VCaP (cell line): ENCODE measurements at regions not wholly inside any gene's neighbourhood (a gene's known extent, or its start where the extent isn't known, plus 50 kb on each side); places are given as distances from the start of the nearest gene placed in this dataset.

Experiments used
- H3K27ac ChIP-seq: fragments of 450-650 bp; 2 replicates; pipeline ENCODE4 v1.5.1; 2017
- CTCF ChIP-seq: fragments of 450-650 bp; conservative IDR thresholded peaks from 2 replicates; pipeline ENCODE4 v1.5.1; 2017; ENCODE audit warnings: mild to moderate bottlenecking, moderate library complexity

DNA sequence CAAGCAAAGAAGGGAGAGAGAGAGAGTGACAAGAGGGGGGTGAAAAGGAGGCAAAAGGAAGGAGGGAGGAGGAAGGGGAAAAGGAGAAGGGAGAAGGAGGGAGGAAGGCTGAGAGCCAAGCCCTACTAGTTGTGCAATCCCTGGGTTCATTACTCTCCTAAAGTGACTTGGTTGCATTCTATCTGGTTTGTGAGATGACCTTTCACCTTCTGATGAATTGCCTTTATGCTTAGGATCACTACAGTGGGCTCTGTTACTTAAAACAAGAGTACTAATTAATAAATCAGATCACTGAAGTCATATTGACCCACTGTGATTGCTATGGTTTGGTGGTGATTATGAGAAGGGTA is 144.9 kb downstream of the KIF20B start:
- TF ChIP-seq CTCF, result no peak
- no peak overlapping the region for H3K27ac ChIP-seq

DNA sequence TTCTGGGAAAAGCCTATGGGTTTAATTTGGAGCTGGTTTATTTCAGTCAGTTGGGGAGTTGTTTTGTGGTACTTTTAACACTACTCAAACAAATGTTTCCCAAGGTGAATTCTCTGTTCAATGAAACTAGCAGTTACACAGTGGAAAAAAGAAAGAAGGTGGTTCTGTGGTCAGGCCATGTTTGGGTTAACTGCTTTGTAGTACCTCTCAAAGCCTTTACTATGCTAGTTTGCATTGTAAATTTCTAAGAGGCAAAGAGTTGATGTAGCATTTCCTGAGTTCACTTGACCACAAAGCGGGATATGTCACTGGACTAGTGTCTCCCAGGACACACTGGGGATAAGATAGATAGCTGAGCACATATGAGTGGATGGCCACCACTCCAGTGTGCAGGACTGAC is 145.4 kb downstream of the KIF20B start:
- no peak for TF ChIP-seq CTCF
- H3K27ac ChIP-seq, result no peak overlapping the region

DNA sequence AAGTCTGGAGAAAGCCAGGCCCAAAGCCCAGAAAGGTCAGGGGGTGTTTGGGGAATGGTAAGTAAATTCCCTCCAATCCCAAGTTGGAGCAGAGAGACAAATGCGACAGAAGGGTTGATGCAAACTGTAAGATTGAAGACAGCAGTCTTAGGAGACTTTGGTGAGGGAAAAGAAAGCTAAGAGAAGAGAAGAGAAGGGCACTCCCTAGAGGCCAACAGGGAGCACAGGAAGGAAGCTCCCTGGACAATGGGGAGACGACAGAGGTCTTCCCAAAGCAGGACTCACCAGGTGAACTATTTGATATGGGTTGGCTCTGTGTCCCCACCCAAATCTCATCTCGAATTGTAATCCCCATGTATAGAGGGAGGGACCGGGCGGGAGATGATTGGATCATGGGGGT is 151.5 kb downstream of the KIF20B start:
- no peak overlapping the region for H3K27ac ChIP-seq
- no peak for TF ChIP-seq CTCF

DNA sequence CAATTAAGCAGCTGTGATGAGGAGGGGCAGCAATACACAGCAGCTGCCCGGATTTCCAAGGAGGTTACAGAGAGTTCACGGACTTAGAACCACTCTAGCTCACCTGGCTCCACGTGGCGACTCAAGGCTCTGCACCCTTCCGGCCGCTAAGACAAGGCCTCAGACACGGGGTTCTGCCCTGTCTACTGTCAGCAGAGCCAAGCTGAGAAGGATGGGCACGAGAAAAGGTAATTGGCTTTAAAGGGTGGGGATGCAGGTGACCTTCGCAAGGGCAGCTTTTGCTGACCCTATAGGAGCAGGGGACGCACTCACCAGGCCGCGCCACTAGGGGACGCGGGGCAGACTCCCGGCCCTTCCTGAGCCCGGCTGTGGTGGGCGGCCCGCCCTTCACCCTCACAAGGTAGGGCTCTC is 152.4 kb downstream of the KIF20B start:
- no peak for TF ChIP-seq CTCF
- no peak overlapping the region for H3K27ac ChIP-seq

- no peak overlapping the region for H3K27ac ChIP-seq
- TF ChIP-seq CTCF, result no peak
Observed at GRCh38 chr10:89857431-89858042, 156.1 kb downstream of the KIF20B start.

- no peak overlapping the region for H3K27ac ChIP-seq
- TF ChIP-seq CTCF, result no peak
Observed at GRCh38 chr10:89861199-89861573, 159.8 kb downstream of the KIF20B start.

DNA sequence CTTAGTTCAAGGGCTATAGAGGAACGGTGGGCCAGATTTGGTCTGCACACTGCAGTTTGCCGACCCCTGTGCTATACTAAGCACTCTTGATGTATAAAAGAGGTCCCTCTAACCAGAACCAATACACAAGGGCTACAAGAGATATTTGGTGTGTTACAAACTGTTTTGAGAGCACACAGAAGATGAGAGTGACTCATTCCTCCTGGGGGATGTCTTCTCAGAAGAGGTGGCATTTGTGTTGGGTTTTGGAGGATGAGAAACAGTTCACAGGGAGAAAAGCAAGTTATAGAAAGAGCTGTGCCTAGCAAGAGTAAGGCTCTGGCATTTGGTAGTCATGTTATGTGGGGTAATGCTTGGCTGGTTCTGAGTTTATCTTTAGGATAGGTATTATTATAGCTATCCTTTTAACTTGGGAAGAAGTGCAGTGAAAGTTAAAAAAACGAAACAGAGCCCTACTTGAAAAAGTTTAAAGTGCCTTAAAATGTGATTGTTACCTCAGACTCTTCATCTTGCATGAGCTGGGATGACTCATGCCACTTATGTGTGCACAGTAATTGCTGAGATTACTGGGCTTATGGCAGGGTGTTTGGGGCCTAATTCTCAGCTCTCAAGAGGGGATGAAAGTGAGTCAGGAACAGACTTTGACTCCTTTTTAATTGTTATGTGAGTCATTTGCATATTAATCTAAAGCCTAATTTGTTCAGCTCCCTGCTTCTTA is 160.4 kb downstream of the KIF20B start:
- H3K27ac ChIP-seq, result no peak overlapping the region
- TF ChIP-seq CTCF, result no peak
